ENCODE measurements at regions not wholly inside any gene's neighbourhood (a gene's known extent, or its start where the extent isn't known, plus 50 kb on each side); places are given as distances from the start of the nearest gene placed in this dataset.

- TF ChIP-seq NFRKB (IDR thresholded peaks at IDR 0.05) (no peak), BHLHE40 (IDR thresholded peaks at IDR 0.05; ENCODE audit: borderline replicate concordance) (no peak), FOXK2 (IDR thresholded peaks at IDR 0.05) (no peak), ELF4 (IDR thresholded peaks at IDR 0.05) (no peak), CTBP1 (IDR thresholded peaks at IDR 0.05; ENCODE audit: borderline replicate concordance) (no peak), ARNT (IDR thresholded peaks at IDR 0.05) (no peak)
Measured at GRCh38 chr6:168971549-168971948, 282.1 kb downstream of the THBS2 start.
